Right atrium auricular region (tissue), 2 donors: ENCODE measurements at regions not wholly inside any gene's neighbourhood (a gene's known extent, or its start where the extent isn't known, plus 50 kb on each side); places are given as distances from the start of the nearest gene placed in this dataset.
"Not testable (repeated sequence)": the region's sequence is repeated elsewhere in the genome, so short reads cannot be mapped to it uniquely, and the experiment has no call there.

ENCODE experiments used
- DNase-seq: peaks from one replicate; pipeline ENCODE4 v3.0.0-alpha.2; 2019; ENCODE audit warnings: low spot score
- H3K27ac ChIP-seq, 2 donors: fragments of 200-600 bp; sonication (generic); 1 replicate in 1 of 2; 2 replicates in 1 of 2; pipeline ENCODE4 v1.5.1; 2016 to 2019
- H3K27me3 ChIP-seq, 2 donors: fragments of 200-600 bp; sonication (generic); one replicate each; pipeline versions ENCODE4 v1.5.1 to v1.6.0; 2017 to 2019
- H3K36me3 ChIP-seq: fragments of 200-600 bp; sonication (generic); one replicate; pipeline ENCODE4 v1.5.1; 2016
- H3K4me1 ChIP-seq, 2 donors: fragments of 200-600 bp; sonication (generic); one replicate each; pipeline versions ENCODE4 v1.5.1 to v1.6.0; 2017 to 2019
- H3K4me3 ChIP-seq, 2 donors: fragments of 200-600 bp; sonication (generic); 1 replicate in 1 of 2; 2 replicates in 1 of 2; pipeline ENCODE4 v1.5.1; 2017 to 2019; ENCODE audit warnings: mild to moderate bottlenecking in 1 of 2, moderate library complexity in 1 of 2
- H3K9me3 ChIP-seq, 2 donors: fragments of 200-600 bp; sonication (generic); one replicate each; pipeline ENCODE4 v1.5.1; 2019

DNA sequence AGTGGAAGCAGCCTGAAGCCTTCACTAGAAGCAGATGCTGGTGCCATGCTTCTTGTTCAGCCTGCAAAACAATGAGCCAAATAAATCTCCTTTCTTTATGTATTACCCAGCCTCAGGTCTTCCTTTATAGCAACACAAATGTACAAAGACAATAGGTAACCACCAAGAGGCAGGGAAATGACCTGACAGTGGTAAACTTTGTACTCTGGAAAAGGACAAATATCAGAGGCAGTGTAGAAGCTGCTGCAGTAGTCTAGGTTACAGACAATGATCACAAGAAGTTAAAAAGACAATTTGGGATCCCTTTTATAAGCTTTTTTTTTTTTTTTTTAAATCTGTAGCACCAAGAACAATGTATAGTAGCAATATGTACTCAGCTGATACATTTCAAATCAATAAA lies 76.7 kb upstream of the POMZP3 start:
- not testable (repeated sequence) for H3K9me3 ChIP-seq, H3K36me3 ChIP-seq, DNase-seq, H3K4me1 ChIP-seq, H3K27ac ChIP-seq, H3K4me3 ChIP-seq, H3K27me3 ChIP-seq

DNA sequence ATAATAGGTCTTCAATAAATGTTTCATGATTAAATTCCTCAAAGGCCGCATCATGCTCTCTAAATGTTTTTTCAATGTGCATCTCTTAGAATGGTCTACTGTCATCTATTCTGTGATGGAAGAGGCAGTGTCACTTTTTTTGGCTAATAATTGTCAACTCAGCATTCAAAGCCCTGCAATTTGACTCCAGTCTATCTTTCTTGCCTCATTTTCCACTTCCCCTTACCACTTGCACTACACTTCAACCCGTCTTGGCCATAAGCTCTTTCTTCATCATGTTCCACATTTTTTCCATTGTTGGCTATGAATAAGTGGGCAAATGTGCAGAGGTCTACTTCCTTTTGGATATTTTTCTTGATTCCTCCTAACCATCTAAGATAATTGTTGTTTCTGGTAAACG lies 59.2 kb upstream of the POMZP3 start:
- not testable (repeated sequence) for H3K4me3 ChIP-seq, H3K4me1 ChIP-seq, H3K36me3 ChIP-seq, H3K9me3 ChIP-seq, H3K27ac ChIP-seq, DNase-seq, H3K27me3 ChIP-seq

DNA sequence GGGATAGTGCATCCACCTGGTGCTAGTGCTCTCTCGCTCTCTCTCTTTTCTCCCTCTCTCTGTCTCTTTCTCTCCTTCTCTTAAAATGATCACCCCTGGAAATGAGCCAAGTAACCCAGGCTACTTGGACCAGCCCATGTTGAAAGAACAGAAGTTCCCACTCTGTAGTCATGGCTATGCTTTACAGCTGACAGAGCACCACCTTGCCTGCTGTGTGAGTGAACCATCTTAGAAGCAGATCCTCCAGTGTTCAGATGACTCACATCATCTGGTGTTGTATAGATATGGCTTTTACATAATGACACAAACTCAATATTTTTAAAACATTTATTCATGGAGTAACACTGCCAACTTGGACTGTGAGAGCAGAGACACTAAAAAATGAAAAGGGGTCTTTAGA lies 57.7 kb upstream of the POMZP3 start:
- H3K4me1 ChIP-seq, H3K27ac ChIP-seq, H3K36me3 ChIP-seq, H3K4me3 ChIP-seq, DNase-seq, H3K27me3 ChIP-seq, H3K9me3 ChIP-seq: not testable (repeated sequence)

DNA sequence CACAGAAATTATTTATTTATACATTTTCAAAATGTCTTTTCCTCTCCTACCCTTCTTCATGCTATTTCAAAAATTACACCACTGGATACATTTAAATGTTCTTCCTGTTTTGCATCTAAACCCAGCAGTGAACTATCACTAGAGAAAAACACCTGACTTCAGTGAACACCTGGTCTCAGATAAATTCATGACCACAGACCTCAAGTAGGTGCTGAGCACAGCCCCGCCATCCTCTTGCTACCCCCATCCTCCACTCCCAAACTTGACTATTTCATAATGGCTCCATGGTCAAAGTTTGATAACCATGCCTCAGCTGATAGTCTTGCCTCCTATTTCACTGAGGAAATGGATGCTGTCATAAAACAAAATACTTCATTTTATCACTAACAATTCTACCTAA lies 56.6 kb upstream of the POMZP3 start:
- H3K36me3 ChIP-seq, DNase-seq, H3K9me3 ChIP-seq, H3K4me1 ChIP-seq, H3K27me3 ChIP-seq, H3K27ac ChIP-seq, H3K4me3 ChIP-seq: not testable (repeated sequence)

DNA sequence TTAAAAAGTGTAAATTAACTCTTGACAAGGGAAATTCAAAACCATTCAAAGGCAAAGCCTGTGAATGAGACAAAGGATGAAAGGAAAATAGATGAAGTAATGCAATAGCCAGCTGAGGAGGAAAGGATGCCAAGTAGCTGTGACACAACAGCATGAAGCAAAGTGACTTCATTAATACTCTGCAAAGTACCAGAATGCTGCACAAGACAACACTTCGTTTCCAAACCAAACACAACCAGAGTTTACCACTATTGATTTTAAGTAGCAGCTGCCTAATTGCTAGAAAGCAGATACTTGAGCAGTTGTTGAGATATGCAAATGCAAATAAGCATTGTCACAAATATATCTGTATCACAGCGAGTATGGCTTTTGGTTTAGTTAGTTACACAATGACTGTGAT lies 54.7 kb upstream of the POMZP3 start:
- H3K4me1 ChIP-seq, H3K27me3 ChIP-seq, H3K36me3 ChIP-seq, H3K9me3 ChIP-seq, DNase-seq, H3K4me3 ChIP-seq, H3K27ac ChIP-seq: not testable (repeated sequence)

DNA sequence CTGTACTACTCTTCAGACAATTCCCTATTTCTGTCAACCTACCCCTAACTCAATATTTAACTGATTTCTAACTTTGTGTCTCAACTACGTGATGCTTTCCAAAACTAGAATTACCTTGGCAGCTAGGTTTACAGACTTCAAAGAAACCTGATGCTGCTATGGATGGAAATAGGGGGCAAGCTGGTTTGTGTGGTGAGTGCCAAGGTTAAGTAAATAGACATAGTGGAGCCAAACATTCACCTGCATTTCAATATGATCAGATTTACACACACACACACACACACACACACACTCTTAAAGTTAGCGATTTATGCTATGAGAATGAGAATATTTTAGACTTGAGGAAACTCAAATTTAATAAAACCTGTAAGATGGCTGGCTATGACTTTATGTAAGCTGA lies 52.1 kb upstream of the POMZP3 start:
- not testable (repeated sequence) for H3K9me3 ChIP-seq, H3K4me1 ChIP-seq, DNase-seq, H3K36me3 ChIP-seq, H3K27me3 ChIP-seq, H3K4me3 ChIP-seq, H3K27ac ChIP-seq

DNA sequence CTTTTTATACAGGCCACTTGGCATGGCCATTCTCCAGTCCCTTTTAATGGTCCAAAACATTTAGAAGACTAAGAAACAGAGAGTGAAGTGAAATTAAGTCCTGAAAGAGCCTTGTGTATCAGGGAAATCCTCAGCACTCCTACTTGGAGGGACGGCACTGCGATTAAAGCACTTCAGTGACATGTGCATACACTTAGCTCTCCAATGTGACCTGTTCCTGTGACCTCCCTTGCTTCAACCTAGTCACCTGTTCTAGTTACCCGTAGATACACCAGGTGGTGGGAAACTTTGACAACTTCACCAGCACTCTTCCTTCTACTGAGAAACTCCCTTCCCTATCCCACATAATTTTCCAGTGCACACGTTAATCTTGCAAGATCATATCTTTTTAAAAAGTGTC lies 51.4 kb upstream of the POMZP3 start:
- H3K4me3 ChIP-seq, H3K36me3 ChIP-seq, H3K9me3 ChIP-seq, H3K4me1 ChIP-seq, H3K27me3 ChIP-seq, DNase-seq, H3K27ac ChIP-seq: not testable (repeated sequence)

DNA sequence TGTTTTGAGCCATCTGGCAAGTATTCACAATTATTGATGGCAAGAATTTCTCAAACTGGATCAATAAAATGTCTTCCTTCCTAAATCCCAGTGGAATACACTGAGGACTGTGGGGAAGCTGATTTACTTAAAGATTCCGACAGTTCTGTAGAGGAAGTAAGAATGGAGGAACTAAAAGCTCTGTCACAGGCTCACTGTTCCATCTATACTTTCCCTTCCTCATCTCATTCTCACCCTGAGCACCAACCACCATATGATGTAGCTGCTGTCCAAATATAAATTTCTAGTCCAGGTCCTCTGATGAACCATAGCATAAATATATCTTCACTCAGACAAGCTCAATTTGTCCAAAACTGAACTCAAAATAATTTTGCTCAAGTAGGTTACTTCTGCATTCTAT lies 49.8 kb upstream of the POMZP3 start:
- not testable (repeated sequence) for H3K4me3 ChIP-seq, H3K9me3 ChIP-seq, H3K27me3 ChIP-seq, DNase-seq, H3K27ac ChIP-seq, H3K36me3 ChIP-seq, H3K4me1 ChIP-seq
